HCT116 (cell line): ENCODE measurements at regions not wholly inside any gene's neighbourhood (a gene's known extent, or its start where the extent isn't known, plus 50 kb on each side); places are given as distances from the start of the nearest gene placed in this dataset.

ENCODE experiments used
- ATAC-seq: fragments of 200-7000 bp; cut with Tn5 transposase; 2 replicates; pipeline ENCODE4 v1.9.1; 2020; ENCODE audit warnings: mild to moderate bottlenecking, moderate library complexity
- BruUV-seq: library from RNA; stranded (reverse); fragments of 400-500 nt; replicated peaks from 2 replicates; lab custom pipeline; 2021; lab: Mats Ljungman, UMichigan
- CTCF ChIA-PET: fragments of 300-600 bp; sonication (Branson Sonifier 250); formaldehyde crosslinking; loops from one replicate; lab custom pipeline; 2021; ENCODE audit warnings: antibody characterized with exemption; lab: Charles Lee
- POLR2A ChIA-PET: fragments of 300-600, 350-600 bp; sonication (Branson Sonifier 250); formaldehyde crosslinking; loops from one replicate; lab custom pipeline; 2021; ENCODE audit warnings: antibody characterized with exemption; lab: Charles Lee
- RAD21 ChIA-PET, 2 experiments: fragments of 300-600 bp; sonication (Branson Sonifier 250); formaldehyde crosslinking; loops; one replicate each; lab custom pipeline; 2023; ENCODE audit warnings: low total read pairs in 2 of 2; ENCODE audit not compliant: uncharacterized antibody in 2 of 2, unreplicated experiment in 2 of 2, low non-redundant PET in 1 of 2; lab: Charles Lee
- DNase-seq: peaks from one replicate; pipeline ENCODE4 v3.0.0-alpha.2; 2010; ENCODE audit warnings: low read depth, low spot score
- H2AFZ ChIP-seq: fragments of 200-600 bp; shearing (Covaris generic), sonication (generic); 2 replicates; pipeline ENCODE4 v1.6.1; 2017; ENCODE audit warnings: low read depth, mixed run types, mixed read lengths, antibody characterized with exemption, low read length; ENCODE audit not compliant: poor library complexity, severe bottlenecking
- H3K27ac ChIP-seq: 2 replicates; pipeline ENCODE4 v1.5.1; 2012; ENCODE audit warnings: low read depth, low read length
- H3K27me3 ChIP-seq: fragments of 200-600 bp; sonication (generic); 2 replicates; pipeline ENCODE4 v1.6.1; 2016; ENCODE audit warnings: mixed run types, low read length, mixed read lengths; ENCODE audit not compliant: insufficient read depth
- H3K36me3 ChIP-seq, 2 experiments: fragments of 200-500 bp in 1 of 2; fragments of 200-600 bp in 1 of 2; sonication (Bioruptor generic) in 1 of 2; sonication (generic) in 1 of 2; 2 replicates each; pipeline versions ENCODE4 v1.5.1 to v1.6.1; 2014 to 2016; ENCODE audit warnings: low read length in 2 of 2, inconsistent platforms in 1 of 2, mixed read lengths in 1 of 2, mixed run types in 1 of 2; ENCODE audit not compliant: insufficient read depth in 2 of 2, control insufficient read depth in 1 of 2
- H3K4me1 ChIP-seq, 2 experiments: fragments of 200-600 bp in 1 of 2; sonication (generic) in 1 of 2; 2 replicates each; pipeline versions ENCODE4 v1.5.1 to v1.6.1; 2012 to 2017; ENCODE audit warnings: low read length in 2 of 2, inconsistent platforms in 1 of 2, mild to moderate bottlenecking in 1 of 2, mixed read lengths in 1 of 2, mixed run types in 1 of 2, moderate library complexity in 1 of 2; ENCODE audit not compliant: insufficient read depth in 2 of 2, control insufficient read depth in 1 of 2
- H3K4me2 ChIP-seq: fragments of 200-600 bp; sonication (generic); 2 replicates; pipeline ENCODE4 v1.6.1; 2017; ENCODE audit warnings: mixed run types, low read length, mixed read lengths
- H3K4me3 ChIP-seq, 2 experiments: fragments of 200-600 bp in 1 of 2; sonication (generic) in 1 of 2; replicated peaks in 1 of 2; 2 replicates each; pipeline ENCODE4 v1.5.1; 2011 to 2016; ENCODE audit warnings: low read length in 2 of 2, control low read depth in 1 of 2, low read depth in 1 of 2, mild to moderate bottlenecking in 1 of 2, mixed read lengths in 1 of 2, mixed run types in 1 of 2
- H3K79me2 ChIP-seq: fragments of 200-600 bp; sonication (generic); 2 replicates; pipeline ENCODE4 v1.6.1; 2017; ENCODE audit warnings: mild to moderate bottlenecking, mixed run types, low read length, moderate library complexity, mixed read lengths; ENCODE audit not compliant: insufficient read depth
- H3K9ac ChIP-seq: fragments of 200-600 bp; sonication (generic); 2 replicates; pipeline ENCODE4 v1.6.1; 2016; ENCODE audit warnings: low read length, mixed read lengths
- H3K9me2 ChIP-seq: fragments of 200-600 bp; sonication (generic), shearing (Covaris generic); 2 replicates; pipeline ENCODE4 v1.6.1; 2017; ENCODE audit warnings: mixed run types, mild to moderate bottlenecking, moderate library complexity; ENCODE audit not compliant: insufficient read depth
- H3K9me3 ChIP-seq, 2 experiments: fragments of 200-500 bp in 1 of 2; fragments of 200-600 bp in 1 of 2; sonication (Bioruptor generic) in 1 of 2; sonication (generic) in 1 of 2; 2 replicates each; pipeline ENCODE4 v1.6.1; 2014 to 2017; ENCODE audit warnings: low read length in 2 of 2, mixed read lengths in 2 of 2, inconsistent platforms in 1 of 2, low read depth in 1 of 2, mild to moderate bottlenecking in 1 of 2, mixed run types in 1 of 2, moderate library complexity in 1 of 2; ENCODE audit not compliant: control insufficient read depth in 1 of 2, insufficient read depth in 1 of 2
- H4K20me1 ChIP-seq: fragments of 200-600 bp; sonication (generic), shearing (Covaris generic); 2 replicates; pipeline ENCODE4 v1.6.1; 2017; ENCODE audit warnings: mixed run types, mild to moderate bottlenecking, moderate library complexity; ENCODE audit not compliant: insufficient read depth
- CEBPB ChIP-seq: IDR thresholded peaks from 2 replicates; pipeline ENCODE4 v1.6.1; 2012; ENCODE audit warnings: low read depth
- EGR1 ChIP-seq: IDR thresholded peaks from 2 replicates; pipeline ENCODE4 v1.6.1; 2012; ENCODE audit warnings: low read depth
- EZH2phosphoT487 ChIP-seq: fragments of 200-600 bp; IDR thresholded peaks from 2 replicates; pipeline ENCODE4 v1.6.1; 2018; ENCODE audit warnings: antibody characterized with exemption, borderline replicate concordance
- SIN3A ChIP-seq: IDR thresholded peaks from 2 replicates; pipeline ENCODE4 v1.6.1; 2012; ENCODE audit warnings: low read depth
- SP1 ChIP-seq: IDR thresholded peaks from 2 replicates; pipeline ENCODE4 v1.6.1; 2012; ENCODE audit warnings: low read depth
- TCF7L2 ChIP-seq: IDR thresholded peaks from 2 replicates; pipeline ENCODE4 v1.7.0; 2011; ENCODE audit warnings: borderline replicate concordance, inconsistent platforms; ENCODE audit not compliant: insufficient read depth, insufficient read length; ENCODE audit errors: extremely low read depth
- intact Hi-C: fragments of 100-400 bp; cut with micrococcal nuclease; formaldehyde crosslinking; loops from 2 replicates; pipeline ENCODE4 v1.10.0; 2022
- TF ChIP-seq, protein P1 (sequence below): IDR thresholded peaks from 2 replicates; pipeline ENCODE4 v1.6.1; 2011; ENCODE audit warnings: mild to moderate bottlenecking, low read length, moderate library complexity; ENCODE audit not compliant: insufficient replicate concordance; ENCODE audit errors: extremely low read depth

- Histone ChIP-seq H3K9ac (no peak overlapping the region), H2AFZ (no peak overlapping the region), H3K79me2 (no peaks in the 10 kb centered on the region), H3K27me3 (no peaks in the 10 kb centered on the region), H3K4me1 (no peaks in the 10 kb centered on the region), H3K9me2 (no peaks in the 10 kb centered on the region), H3K4me3 (no peak overlapping the region), H4K20me1 (no peaks in the 10 kb centered on the region; the same call in 1 of the 2 replicates), H3K9me3 (peaks cover 8 to 26% of the 10 kb centered on the region in 2 experiments; a peak in 2 of 4 replicates), H3K36me3 (no peaks in the 10 kb centered on the region), H3K4me2 (no peak overlapping the region), H3K27ac (no peak overlapping the region)
- no TSS peak for BruUV-seq
- ChIA-PET RAD21 (no interaction called here), POLR2A (no interaction called here), CTCF (no interaction called here)
- TF ChIP-seq TCF7L2 (no peak), EZH2phosphoT487 (no peak)
- DNase-seq (no peak), ATAC-seq (no peak)
- intact Hi-C loops, result no loop called here
Observed at GRCh38 chr9:24820196-24820595, 274.5 kb upstream of the IZUMO3 start.

- TF ChIP-seq, protein P1, sequence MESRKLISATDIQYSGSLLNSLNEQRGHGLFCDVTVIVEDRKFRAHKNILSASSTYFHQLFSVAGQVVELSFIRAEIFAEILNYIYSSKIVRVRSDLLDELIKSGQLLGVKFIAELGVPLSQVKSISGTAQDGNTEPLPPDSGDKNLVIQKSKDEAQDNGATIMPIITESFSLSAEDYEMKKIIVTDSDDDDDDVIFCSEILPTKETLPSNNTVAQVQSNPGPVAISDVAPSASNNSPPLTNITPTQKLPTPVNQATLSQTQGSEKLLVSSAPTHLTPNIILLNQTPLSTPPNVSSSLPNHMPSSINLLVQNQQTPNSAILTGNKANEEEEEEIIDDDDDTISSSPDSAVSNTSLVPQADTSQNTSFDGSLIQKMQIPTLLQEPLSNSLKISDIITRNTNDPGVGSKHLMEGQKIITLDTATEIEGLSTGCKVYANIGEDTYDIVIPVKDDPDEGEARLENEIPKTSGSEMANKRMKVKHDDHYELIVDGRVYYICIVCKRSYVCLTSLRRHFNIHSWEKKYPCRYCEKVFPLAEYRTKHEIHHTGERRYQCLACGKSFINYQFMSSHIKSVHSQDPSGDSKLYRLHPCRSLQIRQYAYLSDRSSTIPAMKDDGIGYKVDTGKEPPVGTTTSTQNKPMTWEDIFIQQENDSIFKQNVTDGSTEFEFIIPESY, result no peak
- TF ChIP-seq SIN3A (no peak), EGR1 (no peak), CEBPB (no peak), SP1 (no peak)
- TF ChIP-seq, all 23 proteins: peak for 0
- no peak for DNase-seq
- ChIA-PET CTCF (no interaction called here), RAD21 (no interaction called here), POLR2A (no interaction called here)
- intact Hi-C loops, result no loop called here
- Histone ChIP-seq H2AFZ (no peak overlapping the region), H3K9ac (no peak overlapping the region), H3K4me2 (no peak overlapping the region), H3K9me3 (peaks cover 3 to 24% of the 10 kb centered on the region in 2 experiments; a peak in 2 of 4 replicates), H3K27me3 (no peaks in the 10 kb centered on the region), H3K9me2 (no peaks in the 10 kb centered on the region), H4K20me1 (no peaks in the 10 kb centered on the region; the same call in 1 of the 2 replicates), H3K4me3 (no peak overlapping the region), H3K27ac (no peak overlapping the region), H3K4me1 (no peaks in the 10 kb centered on the region), H3K36me3 (no peaks in the 10 kb centered on the region), H3K79me2 (no peaks in the 10 kb centered on the region)
- BruUV-seq, result no TSS peak
- no peak for ATAC-seq
Observed at GRCh38 chr9:24817756-24818155, 272.1 kb upstream of the IZUMO3 start.
